ENCODE measurements at regions not wholly inside any gene's neighbourhood (a gene's known extent, or its start where the extent isn't known, plus 50 kb on each side); places are given as distances from the start of the nearest gene placed in this dataset.
"Not testable (repeated sequence)": the region's sequence is repeated elsewhere in the genome, so short reads cannot be mapped to it uniquely, and the experiment has no call there.

DNA sequence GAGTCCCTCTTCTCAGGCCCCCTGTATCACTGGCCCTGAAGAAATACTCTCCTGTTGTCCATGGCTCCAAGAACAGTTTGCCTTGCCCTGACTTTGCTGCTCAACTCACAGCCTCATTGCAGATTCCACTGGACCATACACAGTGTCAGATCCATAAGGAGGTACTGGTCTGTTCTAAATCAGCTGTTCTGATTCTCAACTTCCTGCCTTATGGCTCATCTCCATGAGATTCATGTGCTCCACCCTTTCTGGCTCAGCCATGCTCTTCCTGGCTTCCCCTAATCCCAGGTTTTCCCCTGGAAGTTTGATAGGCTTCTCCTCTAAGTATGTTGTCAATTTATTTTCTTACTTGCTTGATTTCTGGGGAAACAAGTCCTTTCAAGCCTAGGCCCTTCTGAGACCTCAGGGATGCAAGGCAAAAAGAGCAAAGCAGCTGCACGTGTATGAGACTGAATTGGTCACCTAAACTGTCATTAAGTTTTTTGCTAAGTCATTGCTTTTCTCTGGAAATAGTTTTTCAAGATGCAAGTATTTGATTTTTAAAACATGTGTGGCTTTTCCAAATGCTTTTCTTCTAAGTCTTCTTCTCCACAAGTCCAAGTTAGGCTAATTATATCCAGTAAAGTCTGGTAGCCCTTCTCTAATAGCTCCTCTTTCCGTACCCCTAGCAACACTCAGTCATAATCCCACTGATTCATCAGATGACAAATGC lies 1288.5 kb downstream of the RPIA start:
- DNase-seq, result not testable (repeated sequence)

DNA sequence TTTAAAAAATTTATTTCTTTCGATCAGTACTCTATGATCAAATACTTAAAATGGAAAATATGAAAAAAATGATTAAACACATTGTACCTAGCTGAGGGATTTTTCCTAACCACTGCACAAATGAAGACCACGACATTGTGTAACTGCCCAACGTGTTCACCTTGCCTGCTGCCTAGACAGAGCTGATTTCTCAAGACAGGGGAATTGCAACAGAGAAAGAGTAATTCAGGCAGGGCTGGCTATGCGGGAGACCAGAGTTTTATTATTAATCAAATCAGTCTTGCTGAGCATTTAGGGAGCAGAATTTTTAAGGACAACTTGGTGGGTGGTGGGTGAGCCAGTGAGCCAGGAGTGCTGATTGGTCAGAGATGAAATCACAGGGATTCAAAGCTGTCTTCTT lies 1290.8 kb downstream of the RPIA start:
- DNase-seq, result not testable (repeated sequence)

DNA sequence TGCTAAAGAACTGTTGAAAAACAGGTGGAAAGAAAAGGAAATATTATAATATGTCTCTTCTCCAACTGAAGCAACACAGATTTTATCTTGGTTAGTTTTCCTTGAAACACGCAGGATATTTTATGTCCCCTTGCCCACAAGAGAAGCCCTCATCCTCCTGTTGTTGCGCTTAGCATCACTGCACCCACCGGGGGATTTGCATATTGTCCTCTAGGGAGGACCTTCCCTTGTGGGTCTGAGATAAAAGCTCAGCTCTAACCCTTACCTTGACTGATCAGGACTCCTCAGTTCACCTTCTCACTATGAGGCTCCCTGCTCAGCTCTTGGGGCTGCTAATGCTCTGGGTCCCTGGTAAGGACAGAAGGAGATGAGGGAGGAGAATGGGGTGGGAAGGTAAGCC lies 1294.2 kb downstream of the RPIA start:
- DNase-seq, result not testable (repeated sequence)

DNA sequence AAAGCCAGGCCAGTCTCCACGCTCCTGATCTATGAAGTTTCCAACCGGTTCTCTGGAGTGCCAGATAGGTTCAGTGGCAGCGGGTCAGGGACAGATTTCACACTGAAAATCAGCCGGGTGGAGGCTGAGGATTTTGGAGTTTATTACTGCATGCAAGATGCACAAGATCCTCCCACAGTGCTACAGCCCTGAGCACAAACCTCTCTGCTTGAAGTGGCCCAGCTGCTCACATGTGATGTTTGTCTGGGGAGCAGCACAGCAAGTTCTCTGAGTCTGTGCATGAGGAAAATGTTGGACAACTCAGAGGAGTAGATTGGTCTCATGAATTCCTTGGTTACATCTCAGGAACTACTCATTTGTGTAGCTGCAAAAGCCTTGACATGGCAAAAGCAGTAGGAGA lies 1295.1 kb downstream of the RPIA start:
- DNase-seq, result not testable (repeated sequence)

DNA sequence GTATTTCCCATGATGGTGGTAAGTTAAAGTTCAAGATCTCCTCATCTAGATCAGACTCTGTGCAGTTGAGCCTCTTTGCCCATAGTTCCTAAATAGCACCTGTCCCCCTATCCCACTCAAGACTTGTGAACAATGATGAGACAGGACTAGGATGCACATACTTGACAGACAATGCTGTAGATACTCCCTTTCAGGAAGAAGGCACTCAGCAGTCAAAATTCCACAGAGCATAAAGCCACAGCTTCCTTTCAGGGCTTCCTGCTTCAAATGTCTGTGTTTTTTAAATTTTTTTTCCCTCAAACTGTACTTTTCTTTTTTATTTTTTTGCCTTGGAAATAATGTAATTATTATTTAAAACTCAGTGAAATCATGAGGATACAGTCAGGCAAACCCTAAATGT lies 1305.3 kb downstream of the RPIA start:
- not testable (repeated sequence) for DNase-seq

DNA sequence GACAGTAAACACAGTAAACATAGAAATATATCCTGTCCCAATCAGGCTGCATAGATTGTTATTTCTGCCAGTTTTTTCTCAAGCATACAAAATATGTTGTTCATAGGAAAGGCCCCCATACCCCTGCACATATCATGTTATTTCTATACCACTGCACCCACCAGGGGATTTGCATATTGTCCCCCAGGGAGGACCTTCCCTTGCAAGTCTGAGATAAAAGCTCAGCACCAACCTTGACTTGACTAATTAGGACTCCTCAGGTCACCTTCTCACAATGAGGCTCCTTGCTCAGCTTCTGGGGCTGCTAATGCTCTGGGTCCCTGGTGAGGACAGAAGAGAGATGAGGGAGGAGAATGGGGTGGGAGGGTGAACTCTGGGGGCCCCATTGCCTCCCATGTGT lies 1313.1 kb downstream of the RPIA start:
- not testable (repeated sequence) for DNase-seq

DNA sequence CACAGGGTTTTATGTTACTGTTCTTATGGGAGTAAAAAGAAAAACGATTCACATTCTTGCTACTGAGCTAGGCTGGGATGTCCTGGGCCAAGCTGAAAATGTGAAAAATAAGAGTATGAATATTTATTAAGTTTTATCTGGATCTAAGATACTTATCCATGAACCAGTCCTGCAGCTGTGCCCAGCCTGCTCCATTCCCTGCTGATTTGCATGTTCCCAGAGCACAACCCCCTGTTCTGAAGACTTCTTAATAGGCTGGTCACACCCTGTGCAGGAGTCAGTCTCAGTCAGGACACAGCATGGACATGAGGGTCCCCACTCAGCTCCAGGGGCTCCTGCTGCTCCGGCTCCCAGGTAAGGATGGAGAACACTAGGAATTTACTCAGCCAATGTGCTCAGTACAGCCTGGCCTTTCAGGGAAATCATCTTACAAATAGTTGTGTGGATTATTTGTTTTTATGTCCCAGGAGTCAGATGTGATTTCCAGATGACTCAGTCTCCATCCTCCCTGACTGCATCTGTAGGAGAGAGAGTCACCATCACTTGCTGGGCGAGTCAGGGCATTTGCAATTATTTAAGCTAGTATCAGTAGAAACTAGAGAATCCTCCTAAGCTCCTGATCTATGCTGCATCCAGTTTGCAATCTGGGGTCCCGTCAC lies 1319.1 kb downstream of the RPIA start:
- DNase-seq, result not testable (repeated sequence)

DNA sequence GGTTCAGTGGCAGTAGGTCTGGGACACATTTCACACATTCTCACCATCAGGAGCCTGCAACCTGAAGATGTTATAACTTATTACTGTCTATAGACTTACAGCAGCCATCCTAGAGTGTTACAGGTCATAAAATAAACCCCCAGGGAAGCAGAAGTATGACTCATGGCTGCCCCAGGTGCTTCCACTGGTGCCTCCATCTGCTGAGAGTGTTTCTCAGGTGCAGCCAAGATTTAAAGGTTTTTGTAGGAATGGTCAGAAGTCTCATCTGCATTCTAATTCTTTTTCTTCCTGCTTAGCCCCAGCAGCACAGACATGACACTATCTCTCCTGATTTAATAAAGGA lies 1319.6 kb downstream of the RPIA start:
- DNase-seq, result not testable (repeated sequence)

DNA sequence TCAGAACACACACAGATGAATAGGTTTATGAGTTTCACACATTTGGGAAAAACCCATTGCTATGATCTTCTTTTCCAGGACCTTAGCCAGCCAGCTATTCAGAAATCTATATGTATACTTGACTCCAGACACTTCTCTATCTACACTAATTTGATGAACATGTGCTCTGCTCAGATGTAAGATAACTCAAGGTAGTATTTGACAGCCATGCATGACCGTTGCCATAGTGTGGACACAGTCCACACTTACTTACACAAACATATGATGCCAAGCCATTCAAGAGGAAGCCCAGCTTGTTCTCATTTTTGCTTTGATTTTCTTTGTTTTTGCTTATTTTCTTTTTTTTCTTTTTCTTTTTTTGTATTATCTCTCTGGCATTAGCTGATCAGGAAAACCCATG lies 1328.4 kb downstream of the RPIA start:
- not testable (repeated sequence) for DNase-seq

DNA sequence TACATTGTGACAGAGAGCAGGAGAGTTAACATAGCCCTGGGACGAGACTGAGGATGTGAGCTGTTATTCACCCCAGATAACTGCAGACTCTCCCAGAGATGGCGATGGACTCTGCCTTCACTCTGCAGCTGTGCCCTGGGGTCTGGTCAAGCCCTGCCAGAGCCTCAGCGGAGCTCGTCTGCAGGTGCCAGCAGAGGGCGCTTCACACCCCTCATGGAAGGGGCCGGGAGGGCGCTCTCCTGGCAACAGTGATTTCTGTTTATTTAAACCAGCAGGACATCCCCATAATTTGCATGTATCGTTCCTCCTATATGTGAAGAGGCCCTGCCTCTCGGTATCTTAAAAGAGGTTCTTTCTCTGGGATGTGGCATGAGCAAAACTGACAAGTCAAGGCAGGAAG lies 1329.8 kb downstream of the RPIA start:
- not testable (repeated sequence) for DNase-seq

DNA sequence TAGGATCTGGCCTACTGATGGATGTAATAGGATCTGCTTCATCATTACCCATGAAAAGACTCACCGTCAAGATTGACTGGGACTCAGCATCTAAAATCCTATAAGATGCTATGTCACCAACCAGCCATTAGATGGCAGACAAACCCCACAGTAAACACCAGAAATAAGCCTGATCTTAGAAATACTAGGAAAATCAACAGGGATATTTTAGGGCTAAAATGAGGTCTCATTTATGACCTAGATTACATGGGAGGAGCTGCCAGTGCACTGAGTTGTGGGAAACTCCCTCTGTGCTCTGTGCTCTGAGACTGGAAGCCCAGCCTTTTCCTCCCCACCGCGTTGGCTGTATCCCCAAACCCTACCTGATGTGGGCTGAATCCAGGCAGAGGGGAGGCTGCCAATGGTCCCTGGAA lies 1335.8 kb downstream of the RPIA start:
- DNase-seq, result not testable (repeated sequence)

DNA sequence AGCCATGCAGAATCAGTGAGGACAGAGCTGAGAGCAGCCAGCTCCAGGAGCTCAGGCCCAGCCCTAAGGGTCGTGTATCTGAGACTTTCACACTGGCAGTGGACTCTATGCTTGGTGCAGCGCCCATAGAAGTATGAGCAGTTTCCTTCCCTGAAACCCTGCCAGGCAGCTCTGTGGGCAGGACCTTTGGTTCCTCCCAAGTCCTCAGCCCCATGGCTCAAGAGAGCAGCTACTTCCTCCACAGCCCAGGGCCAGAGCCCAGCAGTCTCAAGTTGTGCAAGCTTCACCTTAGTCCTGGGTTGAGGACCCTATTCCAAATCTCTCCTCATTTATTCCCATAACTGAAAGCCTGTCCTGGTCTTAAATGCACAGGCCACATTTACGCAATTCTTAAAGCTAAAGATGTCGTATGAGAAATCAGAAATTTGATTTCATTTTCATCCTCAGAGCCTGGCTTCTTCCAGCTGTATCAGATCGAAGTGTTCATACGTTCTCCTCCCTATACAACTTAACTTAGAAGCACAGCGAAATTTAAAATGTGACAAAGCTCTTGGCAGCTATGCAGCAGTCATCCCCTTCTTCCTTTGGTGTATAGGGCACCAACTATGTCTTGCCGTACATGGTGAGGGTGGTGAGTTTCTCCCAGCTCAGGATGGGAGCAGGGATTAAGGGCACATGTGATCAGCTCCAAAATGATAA lies 1337.1 kb downstream of the RPIA start:
- DNase-seq, result not testable (repeated sequence)

DNA sequence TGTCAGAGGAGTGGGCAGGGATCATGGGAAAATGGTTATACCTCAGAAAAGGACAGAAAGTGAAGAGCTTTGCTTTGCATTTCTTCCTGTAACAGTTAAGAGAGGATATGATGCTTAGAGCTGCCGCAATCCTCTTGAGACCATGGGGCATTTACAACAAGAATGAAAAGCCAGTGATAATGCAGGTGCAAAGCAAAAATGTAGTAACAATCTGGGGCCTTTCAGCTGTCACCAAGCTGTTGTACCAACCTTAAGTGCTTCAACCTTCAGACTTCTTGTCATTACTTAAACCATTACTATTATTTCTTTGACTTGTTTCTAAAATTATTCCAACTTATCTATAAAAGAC lies 1337.6 kb downstream of the RPIA start:
- not testable (repeated sequence) for DNase-seq

DNA sequence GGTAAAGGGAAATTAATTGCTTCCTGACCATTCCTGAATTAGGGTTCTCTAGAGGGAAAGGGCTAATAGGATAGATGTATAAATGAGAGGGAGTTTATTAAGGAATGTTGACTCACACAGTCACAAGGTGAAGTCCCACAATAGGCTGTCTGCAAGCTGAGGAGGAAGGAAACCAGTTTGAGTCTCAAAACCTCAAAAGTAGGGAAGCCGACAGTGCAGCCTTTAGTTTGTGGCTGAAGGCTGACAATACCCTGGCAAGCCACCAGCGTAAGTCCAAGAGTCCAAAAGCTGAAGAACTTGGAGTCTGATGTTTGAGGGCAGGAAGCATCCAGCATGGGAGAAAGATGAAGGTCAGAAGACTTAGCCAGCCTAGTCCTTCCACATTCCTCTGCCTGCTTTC lies 1340.8 kb downstream of the RPIA start:
- not testable (repeated sequence) for DNase-seq

DNA sequence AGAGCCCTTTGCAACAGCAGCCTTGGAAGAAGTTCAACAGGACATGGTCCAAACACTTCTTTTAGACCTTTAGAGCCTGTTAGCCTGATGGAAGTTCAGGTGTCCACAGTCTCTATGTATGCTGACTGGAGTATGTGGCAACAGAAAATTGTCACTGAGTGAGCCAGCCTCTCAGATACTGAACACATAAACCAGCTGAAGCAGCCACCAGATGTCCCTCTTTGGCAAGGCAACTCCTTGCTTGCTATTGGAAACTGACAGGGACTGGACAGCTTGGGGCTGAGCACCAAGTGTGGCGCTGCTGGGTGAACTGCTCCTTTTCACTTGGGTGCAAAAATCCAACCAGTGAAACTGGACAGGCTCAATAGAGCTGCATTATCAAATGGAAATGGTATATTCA lies 1344.9 kb downstream of the RPIA start:
- not testable (repeated sequence) for DNase-seq

DNA sequence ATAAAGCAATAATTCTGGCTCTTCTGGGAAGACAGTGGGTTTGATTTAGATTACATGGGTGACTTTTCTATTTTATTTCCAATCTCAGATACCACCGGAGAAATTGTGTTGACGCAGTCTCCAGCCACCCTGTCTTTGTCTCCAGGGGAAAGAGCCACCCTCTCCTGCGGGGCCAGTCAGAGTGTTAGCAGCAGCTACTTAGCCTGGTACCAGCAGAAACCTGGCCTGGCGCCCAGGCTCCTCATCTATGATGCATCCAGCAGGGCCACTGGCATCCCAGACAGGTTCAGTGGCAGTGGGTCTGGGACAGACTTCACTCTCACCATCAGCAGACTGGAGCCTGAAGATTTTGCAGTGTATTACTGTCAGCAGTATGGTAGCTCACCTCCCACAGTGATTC lies 1347.6 kb downstream of the RPIA start:
- not testable (repeated sequence) for DNase-seq

DNA sequence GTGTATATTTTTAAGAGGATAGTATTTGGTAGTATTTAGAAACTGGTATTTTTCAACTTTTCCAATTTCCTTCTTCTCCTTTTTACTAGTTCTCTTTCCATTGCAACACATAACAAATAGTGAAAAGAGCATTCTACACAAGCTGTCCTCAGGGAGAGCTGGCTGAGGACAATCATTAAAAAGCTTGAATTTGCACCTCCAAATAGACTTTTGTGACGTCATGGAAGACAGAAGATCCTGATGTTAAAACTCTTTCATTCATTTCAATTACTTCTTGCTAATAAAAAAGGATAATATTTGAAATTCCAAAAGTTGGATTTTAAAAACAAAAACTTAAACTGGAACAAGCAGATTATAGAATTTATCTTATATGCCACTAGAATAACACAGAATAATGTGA lies 1356.3 kb downstream of the RPIA start:
- not testable (repeated sequence) for DNase-seq

DNA sequence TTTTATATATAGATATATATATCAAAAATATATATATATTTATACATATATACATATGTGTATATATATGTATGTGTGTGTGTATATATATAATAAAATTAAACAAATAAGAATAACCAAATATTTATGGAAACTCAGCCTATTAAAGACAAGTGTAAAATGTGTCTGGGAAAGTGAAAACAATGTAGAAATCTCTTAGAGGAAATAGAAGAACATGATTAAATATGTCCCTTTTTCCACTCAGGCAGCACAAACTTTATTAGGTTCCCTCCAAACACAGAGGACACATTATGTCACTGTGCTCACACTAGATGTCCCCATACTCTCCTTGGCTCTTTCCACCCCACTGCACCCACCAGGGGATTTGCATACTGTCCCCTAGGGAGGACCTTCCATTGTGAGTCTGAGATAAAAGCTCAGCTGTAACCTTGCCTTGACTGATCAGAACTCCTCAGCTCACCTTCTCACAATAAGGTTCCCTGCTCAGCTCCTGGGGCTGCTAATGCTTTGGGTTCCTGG lies 1360.7 kb downstream of the RPIA start:
- not testable (repeated sequence) for DNase-seq

DNA sequence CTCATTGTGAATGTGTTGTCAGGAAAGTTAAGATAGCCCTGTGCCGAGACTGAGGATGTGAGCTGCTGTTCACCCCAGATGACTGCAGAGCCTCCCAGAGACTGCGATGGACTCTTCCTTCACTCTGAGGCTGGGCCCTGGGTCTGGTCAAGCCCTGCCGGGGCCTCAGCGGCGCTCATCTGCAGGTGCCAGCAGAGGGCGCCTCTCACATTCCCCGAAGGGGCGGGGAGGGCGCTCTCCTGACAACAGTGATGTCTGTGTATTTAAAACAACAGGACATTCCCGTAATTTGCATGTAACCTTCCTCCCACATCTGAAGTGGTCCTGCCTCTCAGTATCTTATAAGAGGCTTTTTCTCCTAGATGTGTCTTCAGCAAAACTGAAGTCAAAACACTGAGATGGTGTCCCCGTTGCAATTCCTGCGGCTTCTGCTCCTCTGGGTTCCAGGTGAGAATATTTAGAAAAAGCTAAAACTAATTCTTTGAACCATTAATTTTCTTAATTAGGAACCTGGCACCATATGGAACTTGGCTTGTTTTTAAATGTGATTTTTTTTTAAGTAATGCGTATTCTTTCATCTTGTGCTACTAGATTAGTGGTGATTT lies 1377.9 kb downstream of the RPIA start:
- DNase-seq, result peak; percentile 49

DNA sequence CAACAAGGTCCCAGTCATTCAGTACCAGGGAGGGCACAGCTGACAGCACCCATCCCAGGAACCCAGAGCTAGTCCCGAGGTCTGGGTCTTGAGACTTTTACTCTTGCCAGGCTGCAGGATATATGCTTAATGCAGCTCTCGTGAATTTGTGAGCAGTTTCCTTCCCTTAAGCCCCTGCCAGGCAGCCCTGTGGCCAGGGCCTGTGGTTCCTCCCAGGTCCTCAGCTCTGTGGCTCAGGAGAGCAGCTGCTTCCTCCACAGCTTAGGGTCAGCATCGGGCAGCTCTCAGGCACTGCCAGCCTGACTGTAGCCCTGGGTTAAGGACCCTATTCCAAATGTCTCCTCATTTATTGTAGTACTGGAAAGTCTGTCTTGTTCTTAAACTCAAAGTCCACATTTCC lies 1384.8 kb downstream of the RPIA start:
- no peak for DNase-seq

DNA sequence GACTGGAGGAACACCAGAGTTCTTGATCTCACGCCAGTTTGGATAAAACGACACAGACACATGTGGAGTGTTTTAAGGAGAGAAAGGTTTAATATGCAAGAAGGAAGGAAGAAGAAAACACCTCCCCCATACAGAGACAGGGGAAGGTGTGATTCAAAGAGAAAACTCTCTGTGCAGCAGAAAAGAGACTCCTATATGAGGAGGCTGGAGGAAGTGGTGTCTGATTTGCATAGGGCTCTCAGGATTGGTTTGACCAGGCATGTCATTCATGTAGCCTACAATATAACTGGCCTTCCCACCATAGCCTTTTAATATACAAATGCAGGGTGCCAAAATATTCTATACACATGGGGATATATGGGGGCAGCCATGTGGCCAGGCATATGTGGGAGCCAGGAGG lies 1386.5 kb downstream of the RPIA start:
- DNase-seq, result no peak

DNA sequence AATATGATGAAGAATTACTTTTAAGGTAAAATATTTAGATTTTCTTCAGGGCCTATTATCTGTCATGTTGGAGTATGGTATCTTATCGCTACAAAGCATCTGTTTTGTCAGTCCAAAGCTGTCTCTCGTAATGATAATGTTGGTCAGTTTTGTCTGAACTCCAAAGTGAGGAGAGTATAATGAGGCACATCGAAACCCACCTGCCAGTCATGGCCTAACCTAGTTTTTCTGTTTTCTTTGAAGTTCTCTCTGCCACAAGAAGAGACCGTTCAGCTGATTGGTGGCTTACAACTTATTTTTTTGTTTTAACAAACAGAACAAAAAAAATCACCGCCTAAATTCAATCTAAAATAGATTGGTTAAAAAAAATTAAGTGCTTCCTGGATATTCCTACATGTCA lies 1387.9 kb downstream of the RPIA start:
- DNase-seq, result no peak

DNA sequence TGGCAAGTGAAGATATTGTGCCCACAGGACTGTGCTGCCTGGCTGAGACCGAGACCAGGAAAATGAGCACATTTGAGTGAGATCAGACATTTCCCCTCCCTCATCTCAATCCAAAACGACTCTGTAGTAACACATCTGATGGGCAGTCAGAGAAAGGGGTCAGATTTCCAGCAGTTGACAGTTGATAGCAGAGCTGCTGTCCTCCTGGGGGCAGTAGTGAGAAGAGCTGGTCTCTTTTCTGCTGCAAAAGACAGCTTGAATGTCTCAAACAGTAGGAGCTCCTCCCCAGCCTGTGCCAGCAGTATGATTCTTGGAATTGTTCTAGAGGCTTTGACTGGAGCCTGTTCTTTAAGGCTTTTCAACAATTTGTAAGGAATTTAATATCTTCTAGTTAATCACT lies 1396.3 kb downstream of the RPIA start:
- DNase-seq, result not testable (repeated sequence)
